ENCODE measurements at regions not wholly inside any gene's neighbourhood (a gene's known extent, or its start where the extent isn't known, plus 50 kb on each side); places are given as distances from the start of the nearest gene placed in this dataset.

DNA sequence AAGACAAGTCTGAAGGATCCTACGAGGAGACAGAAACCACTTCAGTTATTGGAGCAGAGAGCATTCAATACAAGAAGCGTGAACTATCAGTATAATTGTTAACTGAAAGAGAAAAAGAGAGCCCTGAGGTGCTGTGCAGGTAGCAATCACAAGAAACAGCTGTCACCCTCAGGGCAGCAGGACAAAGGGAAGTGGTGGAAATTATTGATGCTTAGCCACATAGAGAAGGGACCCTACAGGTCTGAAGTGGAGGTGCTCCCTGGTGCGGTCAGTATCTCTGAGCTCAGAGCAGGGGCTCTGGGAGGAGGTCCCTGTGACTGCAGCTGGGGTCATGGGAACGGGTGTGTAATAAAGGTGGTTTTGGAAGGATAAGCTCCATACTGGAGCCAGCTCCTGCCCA, 97.8 kb upstream of the KLF6 start:
- H3K14ac ChIP-seq (ENCODE audit: insufficient read depth, low read length), result no peak overlapping the region
- no peak overlapping the region for H2AK5ac ChIP-seq (ENCODE audit: insufficient read length, low read length)
- Mint-ChIP-seq H3K4me1 (peaks cover 32 to 33% of the 10 kb centered on the region in 2 experiments), H3K9me3 (peaks cover 2 to 6% of the 10 kb centered on the region in 2 experiments; a peak in 2 of 5 replicates), H3K27ac (no peak overlapping the region), H3K27me3 (ENCODE audit: low read depth) (peaks cover 3% of the 10 kb centered on the region), H3K4me3 (no peak overlapping the region), H3K36me3 (ENCODE audit: insufficient read depth in 1 of 3, low read depth in 3 of 3) (peaks cover 0 to 8% (median 3%) of the 10 kb centered on the region in 3 experiments; a peak in 2 of 7 replicates)
- H4K5ac ChIP-seq (ENCODE audit: insufficient read length, low read depth, low read length), result no peak overlapping the region
- no peak overlapping the region for H3K9ac ChIP-seq (ENCODE audit: extremely low read depth, insufficient read length, low read length)
- H3T11ph ChIP-seq (ENCODE audit: low read length), result no peak overlapping the region
- H3K23ac ChIP-seq (ENCODE audit: insufficient read length, low read depth, low read length), result no peak overlapping the region
- no peak overlapping the region for H2BK120ac ChIP-seq (ENCODE audit: low read depth, low read length, poor library complexity, severe bottlenecking)
- H3K79me1 ChIP-seq (ENCODE audit: insufficient read depth, low read depth, low read length, poor library complexity, severe bottlenecking), result no peaks in the 10 kb centered on the region
- no peaks in the 10 kb centered on the region for H3K4me1 ChIP-seq (ENCODE audit: insufficient read depth, low read length)
- no peak overlapping the region for H3K27ac ChIP-seq (ENCODE audit: insufficient read length, low read depth, low read length)
- H3K18ac ChIP-seq (ENCODE audit: insufficient read length, low read depth, low read length), result no peak overlapping the region
- no peaks in the 10 kb centered on the region for H3K79me2 ChIP-seq (ENCODE audit: insufficient read depth, low read length)
- no peak overlapping the region for H2AFZ ChIP-seq (ENCODE audit: low read length)
- no peak overlapping the region for H2BK15ac ChIP-seq (ENCODE audit: low read depth, low read length)
- no peak overlapping the region for H3K56ac ChIP-seq (ENCODE audit: insufficient read length, low read depth, low read length)
- H3K27me3 ChIP-seq (ENCODE audit: insufficient read depth, low read length), result no peaks in the 10 kb centered on the region
- no peak overlapping the region for H4K91ac ChIP-seq (ENCODE audit: insufficient read length, low read depth, low read length)
- WGBS (ENCODE audit: extremely low coverage, insufficient read length, low lambda C conversion rate), result no CpG with 5 or more reads among the region's 4 CpGs
- TF ChIP-seq, protein P1, sequence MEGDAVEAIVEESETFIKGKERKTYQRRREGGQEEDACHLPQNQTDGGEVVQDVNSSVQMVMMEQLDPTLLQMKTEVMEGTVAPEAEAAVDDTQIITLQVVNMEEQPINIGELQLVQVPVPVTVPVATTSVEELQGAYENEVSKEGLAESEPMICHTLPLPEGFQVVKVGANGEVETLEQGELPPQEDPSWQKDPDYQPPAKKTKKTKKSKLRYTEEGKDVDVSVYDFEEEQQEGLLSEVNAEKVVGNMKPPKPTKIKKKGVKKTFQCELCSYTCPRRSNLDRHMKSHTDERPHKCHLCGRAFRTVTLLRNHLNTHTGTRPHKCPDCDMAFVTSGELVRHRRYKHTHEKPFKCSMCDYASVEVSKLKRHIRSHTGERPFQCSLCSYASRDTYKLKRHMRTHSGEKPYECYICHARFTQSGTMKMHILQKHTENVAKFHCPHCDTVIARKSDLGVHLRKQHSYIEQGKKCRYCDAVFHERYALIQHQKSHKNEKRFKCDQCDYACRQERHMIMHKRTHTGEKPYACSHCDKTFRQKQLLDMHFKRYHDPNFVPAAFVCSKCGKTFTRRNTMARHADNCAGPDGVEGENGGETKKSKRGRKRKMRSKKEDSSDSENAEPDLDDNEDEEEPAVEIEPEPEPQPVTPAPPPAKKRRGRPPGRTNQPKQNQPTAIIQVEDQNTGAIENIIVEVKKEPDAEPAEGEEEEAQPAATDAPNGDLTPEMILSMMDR (conservative IDR thresholded peaks at IDR 0.05), result no peak
- H4K20me1 ChIP-seq (ENCODE audit: control insufficient read depth, insufficient read depth, insufficient read length), result no peaks in the 10 kb centered on the region
- H2BK5ac ChIP-seq (ENCODE audit: insufficient read length, low read length), result no peak overlapping the region
- H3K23me2 ChIP-seq (ENCODE audit: insufficient read length, low read depth, low read length, poor library complexity, severe bottlenecking), result no peaks in the 10 kb centered on the region
- H2BK20ac ChIP-seq (ENCODE audit: low read depth, low read length, poor library complexity, severe bottlenecking), result no peak overlapping the region
- H4K8ac ChIP-seq (replicated peaks; ENCODE audit: insufficient read length, low read depth, low read length), result no peak overlapping the region
- no peak overlapping the region for H3K4me2 ChIP-seq (ENCODE audit: insufficient read depth, insufficient read length, low read length)
- DNase-seq, result no peak
- H3K4ac ChIP-seq (ENCODE audit: low read depth, low read length), result no peak overlapping the region
- H2BK12ac ChIP-seq (ENCODE audit: insufficient read length, low read depth, low read length), result no peak overlapping the region
- H3K9me3 ChIP-seq (ENCODE audit: control insufficient read depth, low read depth, low read length), result no peaks in the 10 kb centered on the region
